Breast epithelium (tissue), 3 donors: ENCODE measurements at regions not wholly inside any gene's neighbourhood (a gene's known extent, or its start where the extent isn't known, plus 50 kb on each side); places are given as distances from the start of the nearest gene placed in this dataset.

Experiments used
- POLR2AphosphoS5 ChIP-seq, 3 donors: sonication (generic); formaldehyde crosslinking; IDR thresholded peaks; one replicate each; pipeline ENCODE4 v1.6.1; 2017; ENCODE audit warnings: antibody characterized with exemption in 3 of 3
- TF ChIP-seq, protein P1 (sequence below), 3 donors: fragments of 450-650 bp; IDR thresholded peaks; one replicate each; pipeline ENCODE4 v1.5.1; 2016 to 2017; ENCODE audit warnings: antibody characterized with exemption in 3 of 3, mild to moderate bottlenecking in 3 of 3, moderate library complexity in 3 of 3

DNA sequence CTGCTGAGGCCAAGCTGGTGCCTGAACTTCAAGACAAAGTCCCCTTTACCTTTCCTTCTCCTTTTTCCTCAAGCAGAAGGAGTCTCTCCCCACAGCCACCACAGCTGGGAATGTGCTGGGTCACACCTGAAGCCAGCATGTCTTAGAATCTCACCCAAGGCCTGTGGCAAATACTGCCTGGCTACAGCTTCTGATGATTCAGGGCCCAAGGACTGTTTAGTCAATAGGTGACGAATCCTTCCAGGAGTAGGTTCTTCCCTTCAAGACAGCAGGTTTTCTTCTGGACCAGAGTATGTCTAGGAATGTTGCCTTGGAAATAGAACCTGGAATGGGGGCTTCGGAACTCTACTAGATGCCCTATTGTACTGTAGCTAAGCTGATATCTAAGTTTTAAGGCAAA is 374.6 kb downstream of the KIF20B start:
- no peak for TF ChIP-seq POLR2AphosphoS5 (IDR thresholded peaks at IDR 0.05)
- TF ChIP-seq, protein P1, sequence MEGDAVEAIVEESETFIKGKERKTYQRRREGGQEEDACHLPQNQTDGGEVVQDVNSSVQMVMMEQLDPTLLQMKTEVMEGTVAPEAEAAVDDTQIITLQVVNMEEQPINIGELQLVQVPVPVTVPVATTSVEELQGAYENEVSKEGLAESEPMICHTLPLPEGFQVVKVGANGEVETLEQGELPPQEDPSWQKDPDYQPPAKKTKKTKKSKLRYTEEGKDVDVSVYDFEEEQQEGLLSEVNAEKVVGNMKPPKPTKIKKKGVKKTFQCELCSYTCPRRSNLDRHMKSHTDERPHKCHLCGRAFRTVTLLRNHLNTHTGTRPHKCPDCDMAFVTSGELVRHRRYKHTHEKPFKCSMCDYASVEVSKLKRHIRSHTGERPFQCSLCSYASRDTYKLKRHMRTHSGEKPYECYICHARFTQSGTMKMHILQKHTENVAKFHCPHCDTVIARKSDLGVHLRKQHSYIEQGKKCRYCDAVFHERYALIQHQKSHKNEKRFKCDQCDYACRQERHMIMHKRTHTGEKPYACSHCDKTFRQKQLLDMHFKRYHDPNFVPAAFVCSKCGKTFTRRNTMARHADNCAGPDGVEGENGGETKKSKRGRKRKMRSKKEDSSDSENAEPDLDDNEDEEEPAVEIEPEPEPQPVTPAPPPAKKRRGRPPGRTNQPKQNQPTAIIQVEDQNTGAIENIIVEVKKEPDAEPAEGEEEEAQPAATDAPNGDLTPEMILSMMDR (IDR thresholded peaks at IDR 0.05) = no peak
